ENCODE measurements at regions not wholly inside any gene's neighbourhood (a gene's known extent, or its start where the extent isn't known, plus 50 kb on each side); places are given as distances from the start of the nearest gene placed in this dataset.

- TF ChIP-seq CTCF (IDR thresholded peaks at IDR 0.05; ENCODE audit: insufficient read depth, low read length) (no peak), POLR2AphosphoS5 (IDR thresholded peaks at IDR 0.05; ENCODE audit: low read depth) (no peak), GABPA (IDR thresholded peaks at IDR 0.05; ENCODE audit: low read depth) (no peak), REST (IDR thresholded peaks at IDR 0.05; ENCODE audit: insufficient replicate concordance, low read depth) (no peak), SPI1 (IDR thresholded peaks at IDR 0.05; ENCODE audit: borderline replicate concordance, low read depth) (no peak)
Observed at GRCh38 chr4:3366893-3367775, 74.3 kb downstream of the RGS12 start.

Data from HL-60 (cell line).